WTC11 (cell line): ENCODE measurements at regions not wholly inside any gene's neighbourhood (a gene's known extent, or its start where the extent isn't known, plus 50 kb on each side); places are given as distances from the start of the nearest gene placed in this dataset.

Experiments used
- ATAC-seq: fragments of 200-7000 bp; cut with Tn5 transposase; 2 replicates; pipeline ENCODE4 v1.10.0; 2021; ENCODE audit warnings: mild to moderate bottlenecking, moderate library complexity
- CTCF ChIA-PET: fragments of 300-600 bp; sonication (Branson Sonifier 250); formaldehyde crosslinking; loops from one replicate; lab custom pipeline; 2021; ENCODE audit warnings: antibody characterized with exemption; lab: Charles Lee
- POLR2A ChIA-PET: fragments of 350-600 bp; sonication (Branson Sonifier 250); formaldehyde crosslinking; loops from one replicate; lab custom pipeline; 2021; ENCODE audit warnings: antibody characterized with exemption; lab: Charles Lee
- DNase-seq: peaks from one replicate; pipeline ENCODE4 v3.0.0; 2021; ENCODE audit warnings: low spot score
- H3K27ac Mint-ChIP-seq: 2 replicates; pipeline ENCODE4 v1.8.0; 2021; ENCODE audit warnings: mixed read lengths
- H3K27me3 Mint-ChIP-seq: 2 replicates; pipeline ENCODE4 v1.8.0; 2021; ENCODE audit warnings: low read depth, mild to moderate bottlenecking, moderate library complexity, mixed read lengths
- H3K36me3 Mint-ChIP-seq: 2 replicates; pipeline ENCODE4 v1.8.0; 2021; ENCODE audit warnings: mixed read lengths
- H3K4me1 Mint-ChIP-seq: 2 replicates; pipeline ENCODE4 v1.8.0; 2022; ENCODE audit warnings: mixed read lengths
- H3K4me3 Mint-ChIP-seq: 2 replicates; pipeline ENCODE4 v1.8.0; 2021; ENCODE audit warnings: mild to moderate bottlenecking, moderate library complexity, mixed read lengths
- H3K9me3 Mint-ChIP-seq: 2 replicates; pipeline ENCODE4 v1.8.0; 2021; ENCODE audit warnings: mixed read lengths
- AR ChIP-seq: fragments of 250-450 bp; sonication (Bioruptor Pico); IDR thresholded peaks from 2 replicates; pipeline ENCODE4 v1.9.0; 2021; ENCODE audit warnings: mild to moderate bottlenecking
- ARID4B ChIP-seq: sonication (generic); formaldehyde crosslinking; IDR thresholded peaks from 2 replicates; pipeline ENCODE4 v1.8.0; 2023; ENCODE audit warnings: missing genetic modification reagents, mild to moderate bottlenecking, borderline replicate concordance
- ATF1 ChIP-seq: sonication (generic); formaldehyde crosslinking; IDR thresholded peaks from 2 replicates; pipeline ENCODE4 v1.8.1; 2023; ENCODE audit warnings: mild to moderate bottlenecking, moderate library complexity, missing genetic modification reagents
- CREB1 ChIP-seq: sonication (generic); formaldehyde crosslinking; IDR thresholded peaks from 2 replicates; pipeline ENCODE4 v1.8.0; 2023; ENCODE audit warnings: mild to moderate bottlenecking, missing genetic modification reagents
- CREM ChIP-seq: sonication (generic); formaldehyde crosslinking; IDR thresholded peaks from 2 replicates; pipeline ENCODE4 v1.8.1; 2022; ENCODE audit warnings: mild to moderate bottlenecking, missing genetic modification reagents, moderate library complexity
- E2F5 ChIP-seq: sonication (generic); formaldehyde crosslinking; IDR thresholded peaks from 2 replicates; pipeline ENCODE4 v1.8.1; 2022; ENCODE audit warnings: mild to moderate bottlenecking, moderate library complexity, missing genetic modification reagents
- HMGXB4 ChIP-seq: sonication (generic); formaldehyde crosslinking; IDR thresholded peaks from 2 replicates; pipeline ENCODE4 v1.8.1; 2023; ENCODE audit warnings: mild to moderate bottlenecking, moderate library complexity, missing genetic modification reagents
- JAZF1 ChIP-seq: fragments of 250-450 bp; sonication (Bioruptor Pico); IDR thresholded peaks from 2 replicates; pipeline ENCODE4 v1.9.0; 2021; ENCODE audit warnings: moderate library complexity, mild to moderate bottlenecking, inconsistent platforms
- MLX ChIP-seq: sonication (generic); formaldehyde crosslinking; IDR thresholded peaks from 2 replicates; pipeline ENCODE4 v1.8.1; 2023; ENCODE audit warnings: mild to moderate bottlenecking, missing genetic modification reagents, moderate library complexity
- NFE2L1 ChIP-seq: sonication (generic); formaldehyde crosslinking; IDR thresholded peaks from 2 replicates; pipeline ENCODE4 v1.8.1; 2023; ENCODE audit warnings: missing genetic modification reagents
- NFYB ChIP-seq: sonication (generic); formaldehyde crosslinking; conservative IDR thresholded peaks from 2 replicates; pipeline ENCODE4 v1.8.0; 2022; ENCODE audit warnings: low read depth, missing genetic modification reagents
- SMAD4 ChIP-seq: sonication (generic); formaldehyde crosslinking; IDR thresholded peaks from 2 replicates; pipeline ENCODE4 v1.8.0; 2022; ENCODE audit warnings: mild to moderate bottlenecking, missing genetic modification reagents
- SOX15 ChIP-seq: fragments of 250-450 bp; sonication (Bioruptor Pico); IDR thresholded peaks from 2 replicates; pipeline ENCODE4 v1.9.0; 2021; ENCODE audit warnings: mild to moderate bottlenecking
- SP1 ChIP-seq: sonication (generic); formaldehyde crosslinking; conservative IDR thresholded peaks from 2 replicates; pipeline ENCODE4 v1.8.1; 2022; ENCODE audit warnings: missing genetic modification reagents
- TCF7 ChIP-seq: sonication (generic); formaldehyde crosslinking; IDR thresholded peaks from 2 replicates; pipeline ENCODE4 v1.8.0; 2022; ENCODE audit warnings: mild to moderate bottlenecking, low read depth, missing genetic modification reagents, moderate library complexity
- ZBTB43 ChIP-seq: sonication (generic); formaldehyde crosslinking; IDR thresholded peaks from 2 replicates; pipeline ENCODE4 v1.8.1; 2023; ENCODE audit warnings: mild to moderate bottlenecking, missing genetic modification reagents
- ZNF121 ChIP-seq: sonication (generic); formaldehyde crosslinking; IDR thresholded peaks from 2 replicates; pipeline ENCODE4 v1.8.0; 2023; ENCODE audit warnings: missing genetic modification reagents
- ZNF396 ChIP-seq: fragments of 250-450 bp; sonication (Bioruptor Pico); IDR thresholded peaks from 2 replicates; pipeline ENCODE4 v1.8.0; 2021; ENCODE audit warnings: mild to moderate bottlenecking, moderate library complexity, borderline replicate concordance
- ZNF532 ChIP-seq: fragments of 250-450 bp; sonication (Bioruptor Pico); IDR thresholded peaks from 2 replicates; pipeline ENCODE4 v1.9.0; 2021; ENCODE audit warnings: mild to moderate bottlenecking, borderline replicate concordance

GRCh38 chr3:165644331-165644730 lies 192.9 kb downstream of the BCHE start:
- Mint-ChIP-seq H3K9me3 (peaks cover 12% of the 10 kb centered on the region), H3K36me3 (no peaks in the 10 kb centered on the region), H3K27ac (no peak overlapping the region), H3K4me1 (no peaks in the 10 kb centered on the region), H3K4me3 (no peak overlapping the region), H3K27me3 (no peaks in the 10 kb centered on the region)
- ATAC-seq (no peak), DNase-seq (no peak)
- TF ChIP-seq AR (no peak), SMAD4 (CRISPR knock-in tag) (no peak), ZNF532 (CRISPR knock-in tag) (no peak), ZNF121 (CRISPR knock-in tag) (no peak), CREM (CRISPR knock-in tag) (no peak), MLX (no peak), SP1 (no peak), CREB1 (no peak), ZBTB43 (CRISPR knock-in tag) (no peak), NFYB (CRISPR knock-in tag) (no peak), E2F5 (CRISPR knock-in tag) (no peak), HMGXB4 (CRISPR knock-in tag) (no peak), NFE2L1 (CRISPR knock-in tag) (no peak), ARID4B (no peak), SOX15 (CRISPR knock-in tag) (no peak), TCF7 (CRISPR knock-in tag) (no peak), ZNF396 (CRISPR knock-in tag) (no peak), ATF1 (CRISPR knock-in tag) (no peak), JAZF1 (CRISPR knock-in tag) (no peak)
- ChIA-PET POLR2A (interaction anchor here (0.6 kb wide), 1 partner anchor 521 kb away, joined by 6 read pairs; no protein-coding TSS in a partner anchor), CTCF (no interaction called here)
